CD4-positive, alpha-beta T cell (primary cell): ENCODE measurements at regions not wholly inside any gene's neighbourhood (a gene's known extent, or its start where the extent isn't known, plus 50 kb on each side); places are given as distances from the start of the nearest gene placed in this dataset.

Experiments used
- ATAC-seq: fragments of 200-7000 bp; cut with Tn5 transposase; one replicate; pipeline ENCODE4 v1.10.0; 2022; ENCODE audit warnings: mild to moderate bottlenecking; ENCODE audit not compliant: poor library complexity
- CTCF ChIA-PET: fragments of 350-600 bp; sonication (Branson Sonifier 250); formaldehyde crosslinking; loops from one replicate; lab custom pipeline; 2021; ENCODE audit warnings: antibody characterized with exemption, inconsistent platforms; lab: Charles Lee
- POLR2A ChIA-PET: fragments of 350-600 bp; sonication (Branson Sonifier 250); formaldehyde crosslinking; loops from one replicate; lab custom pipeline; 2021; ENCODE audit warnings: antibody characterized with exemption, inconsistent platforms; lab: Charles Lee
- DNase-seq, 14 experiments: peaks; one replicate each; pipeline ENCODE4 v3.0.0-alpha.2; 2013 to 2020; ENCODE audit warnings: mixed read lengths in 2 of 14
- H3K27ac ChIP-seq, 2 donors: one replicate each; pipeline versions ENCODE4 v1.5.1 to v1.7.0; 2013; ENCODE audit warnings: low read length in 2 of 2, low read depth in 1 of 2, mild to moderate bottlenecking in 1 of 2
- H3K27me3 ChIP-seq, 2 experiments: 1 replicate in 1 of 2; 2 replicates in 1 of 2; pipeline versions ENCODE4 v1.6.1 to v1.7.0; 2013; ENCODE audit warnings: low read length in 2 of 2, control low read depth in 1 of 2, mild to moderate bottlenecking in 1 of 2, moderate library complexity in 1 of 2; ENCODE audit not compliant: insufficient read depth in 2 of 2, control insufficient read depth in 1 of 2
- H3K36me3 ChIP-seq: one replicate; pipeline ENCODE4 v1.6.1; 2013; ENCODE audit warnings: low read length, control low read depth; ENCODE audit not compliant: insufficient read depth
- H3K4me1 ChIP-seq: one replicate; pipeline ENCODE4 v1.6.1; 2013; ENCODE audit warnings: low read length, control low read depth; ENCODE audit not compliant: insufficient read depth
- H3K4me3 ChIP-seq: one replicate; pipeline ENCODE4 v1.5.1; 2013; ENCODE audit warnings: mild to moderate bottlenecking, low read length, moderate library complexity
- H3K9me3 ChIP-seq, 2 experiments: 1 replicate in 1 of 2; 2 replicates in 1 of 2; pipeline versions ENCODE4 v1.6.1 to v1.7.0; 2013; ENCODE audit warnings: low read length in 2 of 2, mild to moderate bottlenecking in 2 of 2, control low read depth in 1 of 2, moderate library complexity in 1 of 2; ENCODE audit not compliant: control insufficient read depth in 1 of 2, insufficient read depth in 1 of 2
- H3K27ac Mint-ChIP-seq: one replicate; pipeline ENCODE4 v1.8.0; 2020; ENCODE audit warnings: mixed read lengths
- H3K27me3 Mint-ChIP-seq: one replicate; pipeline ENCODE4 v1.8.0; 2021; ENCODE audit warnings: mixed read lengths
- H3K36me3 Mint-ChIP-seq: one replicate; pipeline ENCODE4 v1.8.0; 2021; ENCODE audit warnings: low read depth, mixed read lengths
- H3K4me1 Mint-ChIP-seq: one replicate; pipeline ENCODE4 v1.8.0; 2021; ENCODE audit warnings: low read depth, mixed read lengths
- H3K4me3 Mint-ChIP-seq: one replicate; pipeline ENCODE4 v1.8.0; 2020; ENCODE audit warnings: mild to moderate bottlenecking, mixed read lengths
- H3K9me3 Mint-ChIP-seq: one replicate; pipeline ENCODE4 v1.8.0; 2020; ENCODE audit warnings: mixed read lengths
- intact Hi-C, 2 experiments: fragments of 100-400 bp; cut with DNase I in 1 of 2; cut with micrococcal nuclease in 1 of 2; formaldehyde crosslinking; loops; one replicate each; pipeline versions ENCODE4 v1.15.1 to v1.9.0; 2023 to 2025; cut with DNase I, micrococcal nuclease
- TF ChIP-seq, protein P1 (sequence below): fragments of 200-600 bp; IDR thresholded peaks from one replicate; pipeline ENCODE4 v1.8.0; 2022; ENCODE audit warnings: antibody characterized with exemption, mild to moderate bottlenecking

DNA sequence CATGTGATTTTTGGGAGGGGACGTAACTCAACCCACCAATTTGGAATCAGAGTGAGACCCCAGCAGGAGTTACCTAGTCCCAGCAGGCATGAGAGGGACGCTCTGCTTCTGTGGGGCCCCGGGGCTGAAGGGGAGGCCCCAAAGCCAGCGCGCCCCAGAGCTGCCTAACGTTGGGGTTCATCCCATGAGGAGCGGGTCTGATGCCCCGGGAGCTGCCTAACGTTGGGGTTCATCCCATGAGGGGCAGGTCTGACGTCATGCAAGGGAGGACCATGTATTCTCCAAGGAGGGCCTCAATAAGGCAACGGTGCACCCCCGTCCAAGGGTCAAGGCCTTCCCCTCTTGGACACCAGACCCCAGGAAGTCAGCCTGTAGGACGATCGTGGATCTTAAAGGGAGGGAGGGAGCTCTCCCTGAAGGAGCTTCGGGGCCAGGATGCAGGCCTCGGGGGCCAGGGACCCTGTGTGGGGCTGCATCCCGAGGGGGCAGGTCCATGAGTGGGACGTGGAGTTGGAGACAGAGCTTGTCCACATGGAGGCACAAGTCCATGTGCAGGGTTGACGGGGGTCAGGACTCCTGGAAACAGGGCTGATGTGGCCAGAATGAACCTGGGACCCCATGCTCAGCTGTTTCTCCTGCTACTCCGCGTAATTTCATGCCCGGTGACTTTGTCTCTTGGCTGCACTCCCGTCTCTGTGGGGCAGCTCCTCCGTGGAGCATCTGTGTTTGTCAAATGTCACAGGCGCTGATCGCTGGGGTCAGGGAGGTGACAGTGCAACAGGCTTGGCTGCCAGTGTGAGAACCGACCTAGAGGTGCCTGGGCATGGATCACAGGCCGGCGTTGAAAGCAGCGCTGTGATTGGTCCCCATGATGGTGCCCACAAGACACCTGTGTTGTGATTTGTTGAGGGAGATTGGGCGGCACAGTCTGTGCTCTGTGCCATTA, 1029.1 kb downstream of the BRD1 start:
- Histone ChIP-seq H3K4me3 (no peak overlapping the region), H3K27me3 (no peaks in the 10 kb centered on the region), H3K27ac (no peak overlapping the region), H3K9me3 (peaks cover 0 to 15% of the 10 kb centered on the region in 2 experiments), H3K36me3 (no peaks in the 10 kb centered on the region), H3K4me1 (no peaks in the 10 kb centered on the region)
- no peak for DNase-seq
- no peaks in the 10 kb centered on the region for H3K27me3 Mint-ChIP-seq
- TF ChIP-seq, protein P1, sequence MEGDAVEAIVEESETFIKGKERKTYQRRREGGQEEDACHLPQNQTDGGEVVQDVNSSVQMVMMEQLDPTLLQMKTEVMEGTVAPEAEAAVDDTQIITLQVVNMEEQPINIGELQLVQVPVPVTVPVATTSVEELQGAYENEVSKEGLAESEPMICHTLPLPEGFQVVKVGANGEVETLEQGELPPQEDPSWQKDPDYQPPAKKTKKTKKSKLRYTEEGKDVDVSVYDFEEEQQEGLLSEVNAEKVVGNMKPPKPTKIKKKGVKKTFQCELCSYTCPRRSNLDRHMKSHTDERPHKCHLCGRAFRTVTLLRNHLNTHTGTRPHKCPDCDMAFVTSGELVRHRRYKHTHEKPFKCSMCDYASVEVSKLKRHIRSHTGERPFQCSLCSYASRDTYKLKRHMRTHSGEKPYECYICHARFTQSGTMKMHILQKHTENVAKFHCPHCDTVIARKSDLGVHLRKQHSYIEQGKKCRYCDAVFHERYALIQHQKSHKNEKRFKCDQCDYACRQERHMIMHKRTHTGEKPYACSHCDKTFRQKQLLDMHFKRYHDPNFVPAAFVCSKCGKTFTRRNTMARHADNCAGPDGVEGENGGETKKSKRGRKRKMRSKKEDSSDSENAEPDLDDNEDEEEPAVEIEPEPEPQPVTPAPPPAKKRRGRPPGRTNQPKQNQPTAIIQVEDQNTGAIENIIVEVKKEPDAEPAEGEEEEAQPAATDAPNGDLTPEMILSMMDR, result no peak
- no peaks in the 10 kb centered on the region for H3K36me3 Mint-ChIP-seq
- POLR2A ChIA-PET, result no interaction called here
- H3K9me3 Mint-ChIP-seq, result no peaks in the 10 kb centered on the region
- H3K4me3 Mint-ChIP-seq, result no peak overlapping the region
- H3K4me1 Mint-ChIP-seq, result no peaks in the 10 kb centered on the region
- no peak overlapping the region for H3K27ac Mint-ChIP-seq
- ATAC-seq, result no peak
- CTCF ChIA-PET, result no interaction called here
- intact Hi-C loops, result no loop called here

DNA sequence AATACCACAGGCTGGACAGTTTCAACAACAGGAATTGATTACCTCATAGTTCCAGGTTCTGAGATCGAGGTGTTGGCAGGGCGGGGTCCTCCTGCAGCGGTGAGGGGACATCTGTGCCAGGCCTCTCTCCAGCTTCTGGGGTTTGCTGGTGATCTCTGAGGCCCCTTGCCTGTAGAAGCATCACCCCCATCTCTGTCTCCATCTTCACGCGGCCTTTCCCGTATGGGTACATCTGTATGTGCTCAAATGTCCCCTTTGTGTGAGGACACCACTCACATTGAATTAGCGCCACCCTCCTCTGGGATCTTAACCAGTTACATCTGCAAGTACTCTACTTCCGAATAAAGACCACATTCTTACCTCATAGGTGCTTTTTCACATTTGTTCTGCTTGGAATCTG, 1029.9 kb downstream of the BRD1 start:
- ChIA-PET CTCF (no interaction called here), POLR2A (no interaction called here)
- H3K4me3 ChIP-seq, result no peak overlapping the region
- Mint-ChIP-seq H3K27me3 (no peaks in the 10 kb centered on the region), H3K27ac (no peak overlapping the region), H3K36me3 (no peaks in the 10 kb centered on the region), H3K4me3 (no peak overlapping the region), H3K4me1 (no peaks in the 10 kb centered on the region), H3K9me3 (no peaks in the 10 kb centered on the region)
- no peaks in the 10 kb centered on the region for H3K4me1 ChIP-seq
- TF ChIP-seq, protein P1, result no peak
- peaks cover 0 to 12% of the 10 kb centered on the region in 2 experiments for H3K9me3 ChIP-seq
- H3K27me3 ChIP-seq, result no peaks in the 10 kb centered on the region
- no peak for ATAC-seq
- no peak for DNase-seq
- no peak overlapping the region for H3K27ac ChIP-seq
- H3K36me3 ChIP-seq, result no peaks in the 10 kb centered on the region
- intact Hi-C loops, result no loop called here

DNA sequence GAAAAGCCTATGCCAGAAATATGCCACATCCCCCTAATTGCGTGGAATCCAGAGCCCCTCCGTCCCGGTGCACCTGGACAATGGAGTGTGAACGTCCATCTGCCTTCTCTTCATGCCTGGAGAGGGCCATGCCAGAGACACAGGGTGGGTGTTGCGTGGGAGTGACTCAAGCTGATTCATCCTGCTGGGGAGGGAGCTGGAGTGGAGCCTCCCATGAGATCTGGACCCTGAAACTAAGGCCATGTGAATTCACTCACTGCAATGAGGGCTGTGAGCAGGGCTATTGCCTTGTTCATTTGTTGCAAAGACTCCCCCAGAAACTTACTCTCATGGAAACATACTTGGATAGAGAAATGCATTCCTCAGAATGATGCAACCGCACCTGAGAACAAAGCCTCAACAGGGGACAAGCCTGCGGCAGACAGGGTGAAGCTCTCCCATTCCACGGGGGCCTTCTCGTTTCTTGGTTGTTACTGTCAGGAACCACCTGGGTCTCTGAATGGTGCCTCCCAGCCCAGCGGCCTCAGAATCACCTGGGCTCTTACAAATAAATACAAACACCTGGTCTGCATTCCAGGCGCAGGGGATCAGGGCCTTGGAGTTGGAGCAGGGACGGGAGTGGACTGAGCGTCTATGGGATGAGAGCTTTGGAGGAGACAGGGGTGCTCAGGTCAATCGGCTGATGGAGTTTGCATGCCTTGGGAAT, 1031.2 kb downstream of the BRD1 start:
- Histone ChIP-seq H3K27ac (no peak overlapping the region), H3K27me3 (no peaks in the 10 kb centered on the region), H3K4me3 (no peak overlapping the region), H3K4me1 (no peaks in the 10 kb centered on the region), H3K9me3 (peaks cover 0 to 12% of the 10 kb centered on the region in 2 experiments), H3K36me3 (no peaks in the 10 kb centered on the region)
- intact Hi-C loops, result no loop called here
- Mint-ChIP-seq H3K27me3 (no peaks in the 10 kb centered on the region), H3K27ac (no peak overlapping the region), H3K36me3 (no peaks in the 10 kb centered on the region), H3K9me3 (no peaks in the 10 kb centered on the region), H3K4me3 (no peak overlapping the region), H3K4me1 (no peaks in the 10 kb centered on the region)
- CTCF ChIA-PET, result no interaction called here
- DNase-seq (no peak), ATAC-seq (no peak)
- POLR2A ChIA-PET, result no interaction called here
- TF ChIP-seq, protein P1, result no peak
